ENCODE measurements at regions not wholly inside any gene's neighbourhood (a gene's known extent, or its start where the extent isn't known, plus 50 kb on each side); places are given as distances from the start of the nearest gene placed in this dataset.

DNA sequence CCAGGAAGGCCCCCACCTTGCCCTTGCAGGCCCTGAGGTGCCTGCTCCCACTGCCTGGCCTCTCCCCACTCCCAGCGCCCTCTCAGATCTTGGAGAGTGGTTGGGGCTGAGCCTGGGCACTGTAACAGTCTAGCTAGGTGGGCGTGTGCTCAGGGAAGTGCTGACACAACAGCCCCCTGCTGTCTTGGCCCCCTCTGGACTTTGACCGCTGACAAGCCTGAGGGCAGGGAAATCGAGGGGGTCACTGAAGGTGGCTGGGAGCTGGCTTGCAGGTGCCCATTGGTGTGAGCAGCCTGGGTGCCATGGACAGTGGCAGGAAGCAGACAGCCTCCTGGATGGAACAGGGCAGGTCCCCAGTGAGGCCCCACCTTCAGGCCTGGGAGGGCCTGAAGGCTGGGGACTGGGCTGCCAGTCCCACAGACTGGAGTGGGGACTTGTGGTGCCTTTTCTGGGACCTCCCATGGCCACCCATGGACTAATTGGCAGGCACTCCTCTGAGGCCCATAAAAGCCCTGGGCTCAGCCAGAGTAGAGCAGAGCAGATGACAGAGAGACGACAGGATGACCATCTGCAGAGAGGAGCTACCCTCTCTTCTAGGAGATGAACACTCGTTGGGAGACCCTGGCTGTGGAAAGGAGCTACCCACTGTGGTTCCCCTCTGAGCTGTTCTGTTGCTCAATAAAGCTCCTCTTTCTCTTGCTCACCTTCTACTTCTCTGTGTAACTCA lies 158.6 kb upstream of the SLC38A2 start:
- no peaks in the 10 kb centered on the region for H3K36me3 ChIP-seq (ENCODE audit: control insufficient read depth, insufficient read depth, low read length)
- H3K27me3 ChIP-seq (ENCODE audit: control insufficient read depth, insufficient read depth, low read length) = no peaks in the 10 kb centered on the region
- no peak overlapping the region for H3K9ac ChIP-seq (ENCODE audit: low read length)
- H3K9me3 ChIP-seq (ENCODE audit: control insufficient read depth, low read length) = no peaks in the 10 kb centered on the region
- no peak overlapping the region for H3K4me3 ChIP-seq (ENCODE audit: low read length)
- H3K4me1 ChIP-seq (ENCODE audit: control insufficient read depth, insufficient read depth, low read length) = no peaks in the 10 kb centered on the region

- Histone ChIP-seq H3K36me3 (ENCODE audit: control insufficient read depth, insufficient read depth, low read length) (no peaks in the 10 kb centered on the region), H3K4me3 (ENCODE audit: low read length) (no peak overlapping the region), H3K9ac (ENCODE audit: low read length) (no peak overlapping the region), H3K4me1 (ENCODE audit: control insufficient read depth, insufficient read depth, low read length) (no peaks in the 10 kb centered on the region), H3K9me3 (ENCODE audit: control insufficient read depth, low read length) (no peaks in the 10 kb centered on the region), H3K27me3 (ENCODE audit: control insufficient read depth, insufficient read depth, low read length) (no peaks in the 10 kb centered on the region)
Observed at GRCh38 chr12:46530373-46531056, 157.9 kb upstream of the SLC38A2 start.

DNA sequence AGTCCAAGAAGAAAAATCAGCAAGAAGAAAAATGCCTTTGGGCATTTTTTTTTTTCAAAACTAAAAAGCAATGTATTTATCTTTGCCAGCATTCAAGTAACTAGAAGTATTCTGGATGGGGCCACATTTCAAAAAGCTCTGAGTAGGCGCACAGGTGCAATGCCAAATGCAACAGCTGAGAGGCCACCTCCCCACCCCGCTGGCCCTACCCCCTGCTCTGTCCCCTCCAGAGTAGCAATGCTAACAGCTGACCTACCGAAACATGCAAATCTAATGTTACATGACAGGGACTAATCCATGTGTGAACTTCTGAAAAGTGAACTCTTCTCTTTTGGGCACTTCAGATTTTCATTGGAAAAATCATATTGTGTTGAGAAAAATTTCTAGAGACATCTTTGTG lies 153.7 kb upstream of the SLC38A2 start:
- Histone ChIP-seq H3K4me3 (ENCODE audit: low read length) (no peak overlapping the region), H3K27me3 (ENCODE audit: control insufficient read depth, insufficient read depth, low read length) (no peaks in the 10 kb centered on the region), H3K36me3 (ENCODE audit: control insufficient read depth, insufficient read depth, low read length) (no peaks in the 10 kb centered on the region), H3K9ac (ENCODE audit: low read length) (no peak overlapping the region), H3K4me1 (ENCODE audit: control insufficient read depth, insufficient read depth, low read length) (no peaks in the 10 kb centered on the region), H3K9me3 (ENCODE audit: control insufficient read depth, low read length) (no peaks in the 10 kb centered on the region)

DNA sequence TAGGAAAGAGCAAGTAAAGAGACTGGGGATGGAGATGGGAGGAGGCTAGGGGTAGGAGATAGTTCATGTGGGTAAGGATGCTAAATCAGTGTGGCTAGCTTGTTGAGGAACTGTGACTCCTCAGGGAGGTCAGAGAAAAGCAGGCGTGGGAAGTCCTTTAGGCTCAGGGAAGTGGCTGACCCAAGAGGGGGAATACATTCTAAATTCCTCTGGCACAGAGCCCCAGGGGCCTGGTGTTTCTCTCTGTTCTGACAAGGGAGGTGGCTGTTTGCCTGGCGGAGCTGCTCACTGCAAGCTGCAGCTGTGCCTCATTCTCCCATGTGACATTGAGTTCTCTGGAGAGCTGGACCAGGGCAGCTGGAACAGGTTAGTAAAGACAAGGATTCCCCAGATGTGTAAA lies 152.2 kb upstream of the SLC38A2 start:
- Histone ChIP-seq H3K4me3 (ENCODE audit: low read length) (no peak overlapping the region), H3K27me3 (ENCODE audit: control insufficient read depth, insufficient read depth, low read length) (no peaks in the 10 kb centered on the region), H3K4me1 (ENCODE audit: control insufficient read depth, insufficient read depth, low read length) (no peaks in the 10 kb centered on the region), H3K36me3 (ENCODE audit: control insufficient read depth, insufficient read depth, low read length) (no peaks in the 10 kb centered on the region), H3K9ac (ENCODE audit: low read length) (no peak overlapping the region), H3K9me3 (ENCODE audit: control insufficient read depth, low read length) (no peaks in the 10 kb centered on the region)

- Histone ChIP-seq H3K4me1 (ENCODE audit: control insufficient read depth, insufficient read depth, low read length) (no peaks in the 10 kb centered on the region), H3K9me3 (ENCODE audit: control insufficient read depth, low read length) (no peaks in the 10 kb centered on the region), H3K27me3 (ENCODE audit: control insufficient read depth, insufficient read depth, low read length) (no peaks in the 10 kb centered on the region), H3K36me3 (ENCODE audit: control insufficient read depth, insufficient read depth, low read length) (no peaks in the 10 kb centered on the region), H3K4me3 (ENCODE audit: low read length) (no peak overlapping the region), H3K9ac (ENCODE audit: low read length) (no peak overlapping the region)
Observed at GRCh38 chr12:46523863-46524770, 151.5 kb upstream of the SLC38A2 start.

DNA sequence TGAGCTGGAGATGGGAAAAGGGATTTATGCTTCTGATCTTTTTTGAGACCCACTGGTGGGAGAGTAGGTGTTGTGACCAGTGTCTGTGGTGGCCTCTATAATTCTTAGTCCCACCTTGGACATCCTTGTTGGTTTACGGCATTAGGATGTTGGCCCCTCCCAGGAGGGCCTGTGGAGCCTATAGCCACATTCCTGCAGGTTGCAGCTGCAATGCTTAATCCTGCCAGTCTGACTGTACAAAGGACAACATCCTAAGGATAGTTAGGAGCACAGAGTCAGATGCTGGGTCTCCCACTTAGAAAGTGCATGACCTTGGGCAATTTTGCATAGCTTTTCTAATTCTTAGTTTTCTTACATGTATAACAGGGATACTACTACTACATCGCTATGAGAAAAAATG lies 150.9 kb upstream of the SLC38A2 start:
- no peak overlapping the region for H3K4me3 ChIP-seq (ENCODE audit: low read length)
- no peaks in the 10 kb centered on the region for H3K9me3 ChIP-seq (ENCODE audit: control insufficient read depth, low read length)
- no peaks in the 10 kb centered on the region for H3K27me3 ChIP-seq (ENCODE audit: control insufficient read depth, insufficient read depth, low read length)
- no peaks in the 10 kb centered on the region for H3K36me3 ChIP-seq (ENCODE audit: control insufficient read depth, insufficient read depth, low read length)
- no peak overlapping the region for H3K9ac ChIP-seq (ENCODE audit: low read length)
- H3K4me1 ChIP-seq (ENCODE audit: control insufficient read depth, insufficient read depth, low read length) = no peaks in the 10 kb centered on the region

- Histone ChIP-seq H3K4me1 (ENCODE audit: control insufficient read depth, insufficient read depth, low read length) (no peaks in the 10 kb centered on the region), H3K9ac (ENCODE audit: low read length) (no peak overlapping the region), H3K4me3 (ENCODE audit: low read length) (no peak overlapping the region), H3K36me3 (ENCODE audit: control insufficient read depth, insufficient read depth, low read length) (no peaks in the 10 kb centered on the region), H3K27me3 (ENCODE audit: control insufficient read depth, insufficient read depth, low read length) (no peaks in the 10 kb centered on the region), H3K9me3 (ENCODE audit: control insufficient read depth, low read length) (no peaks in the 10 kb centered on the region)
Observed at GRCh38 chr12:46522071-46522470, 149.5 kb upstream of the SLC38A2 start.

- H3K4me1 ChIP-seq (ENCODE audit: control insufficient read depth, insufficient read depth, low read length) = no peaks in the 10 kb centered on the region
- H3K36me3 ChIP-seq (ENCODE audit: control insufficient read depth, insufficient read depth, low read length) = no peaks in the 10 kb centered on the region
- H3K9me3 ChIP-seq (ENCODE audit: control insufficient read depth, low read length) = no peaks in the 10 kb centered on the region
- H3K9ac ChIP-seq (ENCODE audit: low read length) = no peak overlapping the region
- no peaks in the 10 kb centered on the region for H3K27me3 ChIP-seq (ENCODE audit: control insufficient read depth, insufficient read depth, low read length)
- no peak overlapping the region for H3K4me3 ChIP-seq (ENCODE audit: low read length)
Observed at GRCh38 chr12:46521145-46521544, 148.6 kb upstream of the SLC38A2 start.

- H3K27me3 ChIP-seq (ENCODE audit: control insufficient read depth, insufficient read depth, low read length) = no peaks in the 10 kb centered on the region
- H3K4me3 ChIP-seq (ENCODE audit: low read length) = no peak overlapping the region
- H3K9ac ChIP-seq (ENCODE audit: low read length) = no peak overlapping the region
- H3K9me3 ChIP-seq (ENCODE audit: control insufficient read depth, low read length) = no peaks in the 10 kb centered on the region
- no peaks in the 10 kb centered on the region for H3K36me3 ChIP-seq (ENCODE audit: control insufficient read depth, insufficient read depth, low read length)
- no peaks in the 10 kb centered on the region for H3K4me1 ChIP-seq (ENCODE audit: control insufficient read depth, insufficient read depth, low read length)
Observed at GRCh38 chr12:46519407-46519806, 146.8 kb upstream of the SLC38A2 start.

- H3K9ac ChIP-seq (ENCODE audit: low read length) = no peak overlapping the region
- H3K4me3 ChIP-seq (ENCODE audit: low read length) = no peak overlapping the region
- no peaks in the 10 kb centered on the region for H3K4me1 ChIP-seq (ENCODE audit: control insufficient read depth, insufficient read depth, low read length)
- no peaks in the 10 kb centered on the region for H3K36me3 ChIP-seq (ENCODE audit: control insufficient read depth, insufficient read depth, low read length)
- no peaks in the 10 kb centered on the region for H3K27me3 ChIP-seq (ENCODE audit: control insufficient read depth, insufficient read depth, low read length)
- no peaks in the 10 kb centered on the region for H3K9me3 ChIP-seq (ENCODE audit: control insufficient read depth, low read length)
Observed at GRCh38 chr12:46518729-46519128, 146.2 kb upstream of the SLC38A2 start.

GRCh38 chr12:46518169-46518568 lies 145.6 kb upstream of the SLC38A2 start:
- no peak overlapping the region for H3K4me3 ChIP-seq (ENCODE audit: low read length)
- H3K9me3 ChIP-seq (ENCODE audit: control insufficient read depth, low read length) = no peaks in the 10 kb centered on the region
- H3K4me1 ChIP-seq (ENCODE audit: control insufficient read depth, insufficient read depth, low read length) = no peaks in the 10 kb centered on the region
- no peak overlapping the region for H3K9ac ChIP-seq (ENCODE audit: low read length)
- H3K36me3 ChIP-seq (ENCODE audit: control insufficient read depth, insufficient read depth, low read length) = no peaks in the 10 kb centered on the region
- H3K27me3 ChIP-seq (ENCODE audit: control insufficient read depth, insufficient read depth, low read length) = no peaks in the 10 kb centered on the region

DNA sequence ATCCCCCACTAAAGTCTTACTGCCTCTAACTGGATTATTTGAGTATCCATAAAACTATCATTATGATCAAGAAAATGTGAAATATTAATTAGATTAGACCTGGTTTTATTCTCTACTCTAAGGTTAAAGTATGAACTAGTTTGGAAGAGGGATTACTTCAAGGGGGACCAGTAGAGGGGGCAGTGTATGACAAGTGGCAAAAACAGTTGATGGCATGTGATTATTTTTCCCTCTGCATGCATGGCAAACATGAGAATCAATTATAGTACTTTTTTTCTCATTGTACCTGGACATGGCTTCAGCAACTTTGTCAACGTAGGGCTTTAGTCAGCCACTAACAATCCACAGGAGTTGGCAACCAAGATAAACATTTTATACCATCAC lies 145.0 kb upstream of the SLC38A2 start:
- H3K9ac ChIP-seq (ENCODE audit: low read length) = no peak overlapping the region
- H3K36me3 ChIP-seq (ENCODE audit: control insufficient read depth, insufficient read depth, low read length) = no peaks in the 10 kb centered on the region
- no peaks in the 10 kb centered on the region for H3K9me3 ChIP-seq (ENCODE audit: control insufficient read depth, low read length)
- H3K4me3 ChIP-seq (ENCODE audit: low read length) = no peak overlapping the region
- H3K27me3 ChIP-seq (ENCODE audit: control insufficient read depth, insufficient read depth, low read length) = no peaks in the 10 kb centered on the region
- H3K4me1 ChIP-seq (ENCODE audit: control insufficient read depth, insufficient read depth, low read length) = no peaks in the 10 kb centered on the region
